Cerebellar nuclear complex (tissue), 1 donor: ENCODE measurements at regions not wholly inside any gene's neighbourhood (a gene's known extent, or its start where the extent isn't known, plus 50 kb on each side); places are given as distances from the start of the nearest gene placed in this dataset.

ENCODE experiments used
- DNase-seq, 2 experiments: peaks; one replicate each; lab custom pipeline; 2025; lab: John Stamatoyannopoulos, UW

DNA sequence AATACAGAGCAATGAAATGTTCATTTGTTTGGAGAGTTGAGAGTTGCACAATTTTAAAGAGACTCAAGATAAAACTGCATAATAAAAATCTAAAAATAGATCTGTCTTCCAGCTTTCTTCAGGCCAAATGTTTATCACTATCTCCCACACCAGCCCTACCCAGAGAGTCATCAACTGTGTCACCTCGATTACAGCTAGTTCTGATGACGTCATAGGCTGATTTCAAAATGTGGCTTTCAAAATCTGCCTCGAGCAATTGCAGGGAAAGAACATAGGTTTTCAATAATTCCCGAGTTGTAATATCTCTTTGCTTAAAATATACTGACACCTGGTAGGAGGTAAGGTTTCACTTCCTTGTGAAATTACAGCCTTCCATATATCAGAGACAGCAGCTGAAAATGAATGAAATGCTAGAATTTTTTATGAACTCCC, 677.6 kb upstream of the ID2 start:
- no peak for DNase-seq

DNA sequence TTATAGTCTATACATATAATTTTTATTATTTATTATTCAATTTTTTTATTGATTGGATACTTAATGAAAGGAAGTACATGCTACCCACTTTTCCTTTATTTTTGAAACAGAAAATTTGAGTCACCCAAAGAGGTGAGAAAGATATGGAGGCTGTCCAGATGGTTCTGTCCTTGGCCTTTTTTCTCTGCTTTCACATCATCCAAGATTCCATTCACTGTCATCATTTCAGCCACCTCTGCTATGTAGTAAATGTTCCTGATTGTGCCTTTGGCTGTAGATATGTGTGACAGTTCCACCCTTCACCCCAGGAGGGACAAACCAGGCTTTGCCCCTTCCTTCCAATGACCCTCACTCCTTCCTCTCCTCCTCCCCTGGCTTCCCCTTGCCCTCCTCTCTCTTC, 675.7 kb upstream of the ID2 start:
- no peak for DNase-seq

- DNase-seq: no peak
Observed at GRCh38 chr2:8006626-8007025, 675.2 kb upstream of the ID2 start.

GRCh38 chr2:8009010-8009597, 672.8 kb upstream of the ID2 start:
- DNase-seq: no peak

DNA sequence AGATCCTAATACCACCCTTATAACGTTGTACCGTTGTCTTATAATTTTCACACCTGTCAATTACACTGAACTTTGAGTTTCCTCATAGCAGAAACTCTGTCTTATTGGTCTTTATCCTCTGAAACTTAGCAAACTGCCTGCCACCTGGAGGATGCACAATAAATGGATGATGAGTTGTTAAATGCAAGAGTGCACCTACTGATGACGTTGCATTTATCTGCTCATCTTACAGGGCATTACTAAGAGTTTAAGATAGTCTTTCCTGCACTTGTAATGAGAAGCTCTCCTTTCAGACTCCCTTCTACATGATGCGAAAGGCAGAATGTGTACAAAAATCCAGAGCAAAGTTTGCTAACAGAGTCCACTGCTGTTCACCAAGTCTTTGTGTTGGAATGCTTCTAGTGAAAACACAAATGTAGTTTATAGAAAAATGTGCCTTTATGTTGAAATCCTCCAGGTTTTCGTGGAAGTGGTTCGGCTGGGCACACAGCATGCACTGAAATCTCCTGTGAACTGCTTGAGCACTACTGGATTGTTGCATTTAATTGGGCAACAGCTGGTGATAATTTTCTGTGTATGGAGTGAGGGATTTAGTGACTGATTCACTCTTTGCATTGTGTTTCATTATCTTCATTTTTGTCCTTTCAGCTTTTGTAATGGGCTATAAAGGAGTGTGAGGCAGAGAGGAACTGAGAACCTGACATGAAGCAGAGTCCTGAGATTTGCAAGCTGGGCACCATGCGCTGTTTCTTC, 665.8 kb upstream of the ID2 start:
- no peak for DNase-seq

- no peak for DNase-seq
Observed at GRCh38 chr2:8016688-8017087, 665.2 kb upstream of the ID2 start.

GRCh38 chr2:8018956-8019355, 662.9 kb upstream of the ID2 start:
- DNase-seq: no peak

- no peak for DNase-seq
Observed at GRCh38 chr2:8019934-8020333, 661.9 kb upstream of the ID2 start.

- DNase-seq: no peak
Observed at GRCh38 chr2:8021921-8022320, 659.9 kb upstream of the ID2 start.

GRCh38 chr2:8022908-8023640, 658.8 kb upstream of the ID2 start:
- DNase-seq: no peak

DNA sequence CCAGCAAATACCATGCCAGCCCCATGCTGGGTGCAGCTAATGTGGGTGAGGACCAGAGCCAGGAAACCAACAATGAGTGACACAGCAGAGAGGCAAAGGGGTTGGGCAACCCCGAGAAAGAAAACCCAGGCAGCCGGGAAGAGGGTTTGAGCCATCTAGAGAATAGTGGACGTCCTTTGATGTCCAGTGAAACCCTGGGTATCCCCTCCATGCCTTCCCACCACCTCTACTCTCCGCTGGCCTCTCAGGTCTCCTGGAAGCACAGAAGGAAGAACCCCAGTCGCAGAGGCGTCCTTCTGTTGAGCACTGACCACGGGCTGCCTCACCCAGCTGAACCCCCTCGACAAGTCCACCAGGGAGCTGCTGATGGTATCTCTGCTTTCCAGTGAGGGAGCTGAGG, 657.4 kb upstream of the ID2 start:
- no peak for DNase-seq

DNA sequence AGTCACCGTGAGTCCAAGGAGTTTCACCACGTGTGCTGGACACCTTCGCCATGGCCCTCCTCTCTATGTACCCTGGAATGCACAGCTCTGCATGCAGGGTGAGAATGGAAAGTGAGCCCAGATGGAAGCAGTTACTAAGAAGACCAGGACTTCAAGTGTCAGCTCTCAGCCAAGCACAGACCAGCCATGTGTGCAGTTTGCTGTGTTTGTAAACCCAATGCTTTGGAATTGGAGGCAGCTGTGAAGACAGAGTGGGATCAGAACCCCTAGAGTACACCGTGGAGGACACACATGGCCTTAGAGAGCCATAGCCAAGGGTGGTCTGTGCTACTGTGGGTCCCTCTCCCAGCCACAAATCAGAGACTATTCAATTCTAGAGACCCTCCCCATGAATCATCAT, 655.5 kb upstream of the ID2 start:
- no peak for DNase-seq

DNA sequence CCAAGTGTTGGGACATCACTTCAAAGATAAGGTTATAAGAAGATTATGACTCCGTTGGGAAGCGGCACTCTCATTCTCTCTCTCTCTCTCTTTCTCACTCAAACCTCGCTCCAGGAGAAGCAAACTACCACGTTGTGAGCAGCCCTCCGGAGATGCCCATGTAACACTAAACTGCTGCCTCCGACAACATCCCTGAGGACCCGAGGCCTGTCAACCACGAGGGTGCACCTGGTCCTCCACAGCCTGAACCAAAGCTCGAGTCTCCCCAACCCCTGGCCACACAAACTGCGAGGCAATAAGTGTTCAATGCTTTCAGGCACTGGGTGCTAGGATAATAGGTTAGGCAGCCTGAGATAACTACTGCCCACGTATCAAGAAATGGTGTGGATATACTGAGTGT, 654.5 kb upstream of the ID2 start:
- no peak for DNase-seq

- no peak for DNase-seq
Observed at GRCh38 chr2:8028036-8028435, 653.8 kb upstream of the ID2 start.

DNA sequence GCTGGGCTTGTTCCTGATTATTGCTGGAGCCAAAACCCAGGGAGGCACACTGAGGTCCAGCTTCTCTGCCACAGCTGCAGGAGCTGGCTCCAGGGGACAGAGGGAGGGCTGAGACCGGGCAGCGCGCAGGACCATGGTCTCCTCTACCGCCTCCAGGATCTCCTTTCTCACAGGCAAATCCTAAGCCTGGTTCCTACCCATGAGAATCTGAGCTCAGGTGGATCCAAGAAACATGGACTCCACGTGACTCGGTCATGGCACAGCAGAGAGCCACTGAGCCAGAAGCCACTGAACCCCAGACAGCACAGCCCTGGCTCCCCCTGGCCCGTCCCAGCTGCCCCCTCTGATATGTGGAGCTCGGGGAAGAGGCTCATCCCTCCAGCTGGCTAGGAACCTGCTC, 653.4 kb upstream of the ID2 start:
- no peak for DNase-seq

DNA sequence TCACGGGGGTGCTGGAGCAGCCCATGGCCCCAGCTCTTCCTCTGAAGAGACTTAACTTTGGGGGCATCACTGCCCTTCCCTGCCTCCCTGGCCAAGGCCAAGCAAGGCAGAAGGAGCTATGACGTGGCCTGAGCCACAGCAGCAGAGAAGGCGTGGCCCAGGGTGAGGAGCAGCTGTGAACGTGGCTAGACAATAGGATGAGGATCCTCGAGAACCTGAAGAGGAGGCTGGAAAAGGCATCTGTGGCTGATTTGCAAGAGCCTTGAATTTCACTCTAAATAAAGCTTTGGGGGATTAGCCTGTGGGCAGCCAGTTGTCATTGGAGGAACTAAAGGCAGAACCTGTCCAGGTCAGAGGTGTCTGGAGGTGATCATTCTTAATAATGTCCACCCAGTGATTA, 652.9 kb upstream of the ID2 start:
- no peak for DNase-seq

- no peak for DNase-seq
Observed at GRCh38 chr2:8030573-8031303, 651.1 kb upstream of the ID2 start.

DNA sequence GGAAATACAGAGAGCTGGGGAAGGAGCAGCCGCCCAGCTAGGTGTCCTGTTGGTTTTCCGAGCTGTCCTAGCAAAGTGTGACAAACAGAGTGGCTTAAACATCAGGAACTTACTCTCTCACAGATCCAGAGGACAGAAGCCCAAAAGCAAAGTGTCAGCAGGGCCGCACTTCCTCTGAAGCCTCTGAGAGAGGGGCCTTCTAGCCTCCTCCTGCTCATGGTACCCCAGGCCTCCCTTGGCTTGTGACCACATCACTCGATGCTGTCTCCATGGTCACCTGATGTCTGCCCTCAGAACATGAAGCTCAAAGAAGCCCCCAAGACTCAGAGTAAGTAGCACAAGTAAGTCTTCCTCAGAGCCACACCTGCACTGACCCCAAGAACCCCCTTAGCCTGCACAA, 650.5 kb upstream of the ID2 start:
- DNase-seq: no peak

DNA sequence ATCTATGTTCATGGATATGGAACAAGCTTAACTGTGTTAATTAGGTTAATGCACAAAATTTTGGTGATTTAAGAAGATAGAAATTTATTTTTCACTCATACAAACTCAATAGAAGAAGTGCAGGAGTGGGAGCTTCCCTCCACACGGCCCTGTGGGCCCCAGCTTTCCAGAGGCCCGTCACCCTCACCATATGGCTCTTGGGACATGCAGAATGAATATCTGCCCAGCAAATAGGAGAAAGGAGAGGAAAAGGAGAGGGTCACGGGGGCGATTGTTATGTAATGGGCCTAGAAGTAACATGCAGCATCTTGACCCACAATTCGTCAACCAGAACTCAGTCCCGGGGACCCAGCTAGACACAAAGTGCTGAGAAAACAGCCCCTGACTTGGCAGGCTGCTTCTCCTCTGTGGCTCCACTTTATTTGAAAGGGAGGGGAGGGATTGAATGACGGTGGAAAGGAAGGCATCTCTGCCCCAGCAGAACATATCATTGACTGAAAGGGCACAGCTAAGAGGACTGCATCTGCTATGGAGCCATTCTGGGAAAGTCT, 648.2 kb upstream of the ID2 start:
- DNase-seq: no peak

GRCh38 chr2:8036366-8036765, 645.5 kb upstream of the ID2 start:
- no peak for DNase-seq

DNA sequence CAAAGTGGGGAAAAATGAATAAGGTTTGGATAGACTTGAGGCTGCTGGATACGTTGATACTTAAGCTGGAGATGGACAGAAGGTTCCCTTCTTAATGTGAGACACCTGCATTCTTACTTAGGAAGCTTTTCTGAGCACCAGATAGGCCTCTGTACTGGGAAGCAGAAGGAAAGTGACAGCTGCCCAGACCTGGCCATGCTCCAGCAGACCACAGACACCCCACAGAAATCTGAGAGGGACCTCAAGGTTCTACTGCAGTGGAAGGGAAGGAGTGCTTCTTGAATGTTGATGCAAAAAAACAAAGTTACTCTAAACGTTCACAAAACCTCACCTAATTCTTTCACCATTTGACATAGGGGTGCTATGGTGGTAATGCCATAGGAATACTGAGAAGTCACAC, 642.1 kb upstream of the ID2 start:
- no peak for DNase-seq

GRCh38 chr2:8043295-8043694, 638.6 kb upstream of the ID2 start:
- DNase-seq: no peak
